Loucy (cell line): ENCODE measurements at regions not wholly inside any gene's neighbourhood (a gene's known extent, or its start where the extent isn't known, plus 50 kb on each side); places are given as distances from the start of the nearest gene placed in this dataset.

ENCODE experiments used
- H2AFZ ChIP-seq: fragments of 200-600 bp; sonication (generic); 2 replicates; pipeline ENCODE4 v1.6.0; 2016; ENCODE audit warnings: antibody characterized with exemption, mild to moderate bottlenecking, low read length, moderate library complexity
- H3F3A ChIP-seq: fragments of 200-600 bp; 2 replicates; pipeline ENCODE4 v1.6.0; 2016; ENCODE audit warnings: antibody characterized with exemption, low read depth, mild to moderate bottlenecking
- H3K27me3 ChIP-seq: fragments of 200-600 bp; sonication (generic); 2 replicates; pipeline ENCODE4 v1.6.1; 2014; ENCODE audit warnings: low read length, mild to moderate bottlenecking; ENCODE audit not compliant: insufficient read depth, poor library complexity, severe bottlenecking
- H3K36me3 ChIP-seq: fragments of 200-600 bp; sonication (generic); 2 replicates; pipeline ENCODE4 v1.6.1; 2016; ENCODE audit warnings: low read length; ENCODE audit not compliant: insufficient read depth
- H3K4me1 ChIP-seq: fragments of 200-600 bp; sonication (generic); 2 replicates; pipeline ENCODE4 v1.5.1; 2014; ENCODE audit warnings: low read length, mild to moderate bottlenecking; ENCODE audit not compliant: insufficient read depth, poor library complexity, severe bottlenecking
- H3K4me2 ChIP-seq: fragments of 200-600 bp; sonication (generic); 2 replicates; pipeline ENCODE4 v1.6.0; 2014; ENCODE audit warnings: antibody characterized with exemption, low read length, low read depth, mild to moderate bottlenecking; ENCODE audit not compliant: poor library complexity, severe bottlenecking
- H3K4me3 ChIP-seq: fragments of 200-600 bp; sonication (generic); 2 replicates; pipeline ENCODE4 v1.5.1; 2014; ENCODE audit warnings: low read length, mild to moderate bottlenecking, mixed read lengths; ENCODE audit not compliant: poor library complexity, severe bottlenecking
- H3K79me2 ChIP-seq: fragments of 200-600 bp; sonication (generic); 2 replicates; pipeline ENCODE4 v1.6.1; 2014; ENCODE audit warnings: low read length; ENCODE audit not compliant: insufficient read depth
- H3K9ac ChIP-seq: fragments of 200-600 bp; sonication (generic); 2 replicates; pipeline ENCODE4 v1.6.0; 2014; ENCODE audit warnings: mild to moderate bottlenecking, low read depth, low read length, moderate library complexity; ENCODE audit not compliant: poor library complexity, severe bottlenecking
- H3K9me2 ChIP-seq: fragments of 200-600 bp; sonication (generic); replicated peaks from 2 replicates; pipeline ENCODE4 v1.6.1; 2016; ENCODE audit warnings: low read depth, low read length, mixed read lengths
- H3K9me3 ChIP-seq: fragments of 200-600 bp; sonication (generic); 2 replicates; pipeline ENCODE4 v1.6.1; 2014; ENCODE audit warnings: mild to moderate bottlenecking, antibody characterized with exemption, low read length, low read depth; ENCODE audit not compliant: insufficient read depth
- H4K20me1 ChIP-seq: fragments of 200-600 bp; sonication (generic); 2 replicates; pipeline ENCODE4 v1.6.0; 2014; ENCODE audit warnings: antibody characterized with exemption, low read length, mild to moderate bottlenecking; ENCODE audit not compliant: insufficient read depth, poor library complexity, severe bottlenecking
- EZH2phosphoT487 ChIP-seq: fragments of 200-600 bp; IDR thresholded peaks from 2 replicates; pipeline ENCODE4 v1.6.1; 2018; ENCODE audit warnings: antibody characterized with exemption, mild to moderate bottlenecking, moderate library complexity, borderline replicate concordance
- TF ChIP-seq, protein P1 (sequence below): fragments of 200-600 bp; sonication (generic); conservative IDR thresholded peaks from 2 replicates; pipeline ENCODE4 v1.5.1; 2014; ENCODE audit warnings: mild to moderate bottlenecking, antibody characterized with exemption, low read length

DNA sequence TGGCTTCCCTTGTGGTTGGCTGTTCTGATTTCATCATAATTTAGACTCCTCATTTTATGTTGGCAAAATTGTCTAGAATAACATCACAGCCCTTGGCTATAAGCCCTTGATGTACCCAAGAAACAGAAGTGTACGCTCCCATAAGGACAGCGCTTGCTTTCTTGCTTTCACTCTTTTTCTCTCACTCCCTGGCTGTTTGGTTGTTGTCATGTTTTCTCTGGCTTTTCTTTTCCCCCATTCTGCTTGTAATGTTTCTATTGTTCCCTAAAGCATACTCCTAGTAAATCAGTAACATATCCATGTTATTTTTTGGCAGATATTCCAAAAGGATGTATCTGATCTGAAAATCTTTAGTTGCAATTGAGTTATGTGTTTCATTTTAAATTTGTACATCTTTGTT, 530.5 kb downstream of the NOVA1 start:
- no peaks in the 10 kb centered on the region for H3F3A ChIP-seq
- no peaks in the 10 kb centered on the region for H3K4me1 ChIP-seq
- no peaks in the 10 kb centered on the region for H3K79me2 ChIP-seq
- no peaks in the 10 kb centered on the region for H3K36me3 ChIP-seq
- H2AFZ ChIP-seq = no peak overlapping the region
- no peaks in the 10 kb centered on the region for H3K9me3 ChIP-seq
- no peaks in the 10 kb centered on the region for H3K27me3 ChIP-seq
- H3K9me2 ChIP-seq = no peaks in the 10 kb centered on the region
- H3K4me3 ChIP-seq = no peak overlapping the region
- no peak overlapping the region for H3K9ac ChIP-seq
- no peak overlapping the region for H3K4me2 ChIP-seq
- no peaks in the 10 kb centered on the region for H4K20me1 ChIP-seq
- no peak for TF ChIP-seq EZH2phosphoT487
- TF ChIP-seq, protein P1, sequence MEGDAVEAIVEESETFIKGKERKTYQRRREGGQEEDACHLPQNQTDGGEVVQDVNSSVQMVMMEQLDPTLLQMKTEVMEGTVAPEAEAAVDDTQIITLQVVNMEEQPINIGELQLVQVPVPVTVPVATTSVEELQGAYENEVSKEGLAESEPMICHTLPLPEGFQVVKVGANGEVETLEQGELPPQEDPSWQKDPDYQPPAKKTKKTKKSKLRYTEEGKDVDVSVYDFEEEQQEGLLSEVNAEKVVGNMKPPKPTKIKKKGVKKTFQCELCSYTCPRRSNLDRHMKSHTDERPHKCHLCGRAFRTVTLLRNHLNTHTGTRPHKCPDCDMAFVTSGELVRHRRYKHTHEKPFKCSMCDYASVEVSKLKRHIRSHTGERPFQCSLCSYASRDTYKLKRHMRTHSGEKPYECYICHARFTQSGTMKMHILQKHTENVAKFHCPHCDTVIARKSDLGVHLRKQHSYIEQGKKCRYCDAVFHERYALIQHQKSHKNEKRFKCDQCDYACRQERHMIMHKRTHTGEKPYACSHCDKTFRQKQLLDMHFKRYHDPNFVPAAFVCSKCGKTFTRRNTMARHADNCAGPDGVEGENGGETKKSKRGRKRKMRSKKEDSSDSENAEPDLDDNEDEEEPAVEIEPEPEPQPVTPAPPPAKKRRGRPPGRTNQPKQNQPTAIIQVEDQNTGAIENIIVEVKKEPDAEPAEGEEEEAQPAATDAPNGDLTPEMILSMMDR = no peak

- Histone ChIP-seq H3K9me3 (no peaks in the 10 kb centered on the region), H3K9ac (no peak overlapping the region), H3K4me3 (no peak overlapping the region), H3K79me2 (no peaks in the 10 kb centered on the region), H3F3A (no peaks in the 10 kb centered on the region), H3K4me2 (no peak overlapping the region), H3K4me1 (no peaks in the 10 kb centered on the region), H3K36me3 (no peaks in the 10 kb centered on the region), H4K20me1 (no peaks in the 10 kb centered on the region), H3K9me2 (no peaks in the 10 kb centered on the region), H3K27me3 (no peaks in the 10 kb centered on the region), H2AFZ (no peak overlapping the region)
- no peak for TF ChIP-seq EZH2phosphoT487
- TF ChIP-seq, protein P1 = no peak
Observed at GRCh38 chr14:26056036-26056616, 541.7 kb downstream of the NOVA1 start.

DNA sequence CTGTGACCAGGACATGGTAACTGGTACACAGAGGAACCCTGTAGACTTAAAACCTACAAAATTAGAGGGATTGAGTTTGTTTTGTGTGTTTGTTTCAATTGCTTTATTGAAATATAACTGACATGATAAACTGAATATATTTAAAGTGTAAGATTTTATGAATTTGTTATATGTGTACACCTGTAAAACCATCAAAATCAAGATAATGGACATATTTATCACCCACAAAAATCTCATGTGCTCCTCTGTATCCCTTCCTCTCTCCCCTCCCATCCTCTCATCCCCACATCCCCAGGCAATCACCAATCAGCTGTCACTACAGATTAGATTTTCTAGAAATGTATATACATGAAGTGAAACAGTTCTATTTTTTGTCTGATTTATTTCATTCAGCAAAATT, 565.5 kb downstream of the NOVA1 start:
- TF ChIP-seq EZH2phosphoT487 = no peak
- TF ChIP-seq, protein P1 = no peak
- H3K79me2 ChIP-seq = no peaks in the 10 kb centered on the region
- H3K27me3 ChIP-seq = no peaks in the 10 kb centered on the region
- H3F3A ChIP-seq = no peaks in the 10 kb centered on the region
- no peaks in the 10 kb centered on the region for H3K36me3 ChIP-seq
- no peaks in the 10 kb centered on the region for H3K9me2 ChIP-seq
- no peaks in the 10 kb centered on the region for H4K20me1 ChIP-seq
- H3K9me3 ChIP-seq = no peaks in the 10 kb centered on the region
- no peak overlapping the region for H3K4me3 ChIP-seq
- no peaks in the 10 kb centered on the region for H3K4me1 ChIP-seq
- H2AFZ ChIP-seq = no peak overlapping the region
- H3K9ac ChIP-seq = no peak overlapping the region
- H3K4me2 ChIP-seq = no peak overlapping the region
